DMS53 treated with DMSO at 0.1 percent for 48 hours (cell line): ENCODE measurements at regions not wholly inside any gene's neighbourhood (a gene's known extent, or its start where the extent isn't known, plus 50 kb on each side); places are given as distances from the start of the nearest gene placed in this dataset.
A peak's percentile ranks its signal among the peaks of the same experiment; 100 is the strongest.

ENCODE experiments used
- DNase-seq: peaks from one replicate; lab custom pipeline; 2025; ENCODE audit not compliant: unreplicated experiment; lab: John Stamatoyannopoulos, UW

- DNase-seq, result no peak
Observed at GRCh38 chr6:88558981-88559380, 392.8 kb upstream of the CNR1 start.

DNA sequence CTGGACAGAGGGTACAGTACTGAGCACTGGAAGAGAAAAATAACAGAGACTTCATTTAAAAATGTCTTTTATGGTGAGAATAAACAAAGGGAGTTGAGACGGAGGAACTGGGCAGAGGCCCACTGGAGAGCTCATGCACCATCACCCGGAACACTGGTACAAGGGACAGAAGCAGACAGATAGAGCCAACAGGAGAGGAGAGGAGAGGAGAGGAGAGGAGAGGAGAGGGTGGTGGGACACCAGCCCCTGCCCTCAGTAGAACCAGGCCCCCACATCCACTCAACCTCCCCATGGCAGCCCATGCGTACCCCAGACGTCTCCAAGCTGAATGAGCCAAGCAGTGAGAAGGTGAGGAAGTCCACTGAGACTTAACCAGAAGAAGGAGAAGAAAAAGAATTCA lies 390.5 kb upstream of the CNR1 start:
- DNase-seq, result no peak

GRCh38 chr6:88548891-88549505 lies 382.9 kb upstream of the CNR1 start:
- DNase-seq, result peak; percentile 41

GRCh38 chr6:88547768-88548167 lies 381.6 kb upstream of the CNR1 start:
- DNase-seq, result peak; percentile 46

GRCh38 chr6:88545991-88546390 lies 379.8 kb upstream of the CNR1 start:
- DNase-seq, result no peak

DNA sequence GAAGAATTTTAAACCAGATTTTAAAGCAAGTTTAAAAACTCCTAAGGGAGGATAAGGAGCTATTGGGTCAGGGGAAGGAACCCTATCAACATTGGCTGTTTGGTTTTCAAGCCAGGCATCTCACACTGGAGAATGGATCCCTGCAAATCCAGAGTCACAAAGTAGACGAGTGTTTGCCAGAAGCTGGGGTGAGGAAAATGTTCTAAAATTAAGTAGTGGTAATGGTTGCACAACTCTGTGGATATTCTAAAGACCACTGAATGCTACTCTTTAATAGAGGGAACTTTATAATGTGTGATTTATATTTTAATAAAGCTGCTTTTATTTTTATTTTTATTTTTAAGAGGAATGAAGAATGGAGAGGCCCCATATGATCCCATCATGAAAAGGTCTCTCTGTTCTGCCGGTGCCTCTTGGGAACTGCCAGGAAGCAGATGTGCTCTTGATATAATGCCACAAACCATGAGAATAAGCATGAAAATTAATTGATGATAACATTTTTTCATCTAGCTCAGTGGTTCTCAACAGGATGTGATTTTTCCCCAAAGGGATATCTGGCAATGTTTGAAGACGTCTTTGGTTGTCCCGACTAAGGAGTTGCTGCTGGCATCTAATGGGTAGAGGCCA lies 379.0 kb upstream of the CNR1 start:
- DNase-seq, result no peak

DNA sequence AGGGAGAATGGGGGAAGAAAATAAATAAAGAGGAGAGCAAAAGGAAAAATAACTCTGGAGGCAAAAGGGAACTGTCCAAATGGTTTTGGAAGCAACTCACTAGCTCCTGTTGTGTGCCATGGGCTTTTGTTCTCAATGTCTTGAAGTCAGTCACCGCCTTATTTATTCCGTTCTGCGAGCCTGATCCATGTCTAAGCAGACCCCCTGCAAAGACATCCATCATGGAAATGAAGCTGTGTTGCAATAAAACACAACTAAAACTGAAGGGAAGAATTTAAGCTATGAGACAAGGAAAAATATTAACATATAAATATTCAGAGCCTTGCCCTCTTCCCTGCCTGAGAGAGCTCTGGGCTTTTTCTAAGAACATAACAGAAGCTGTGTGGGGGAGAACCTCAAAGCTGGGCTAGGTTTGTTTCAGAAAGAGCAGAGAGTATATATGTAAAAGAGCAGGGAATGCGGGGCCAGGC lies 373.2 kb upstream of the CNR1 start:
- DNase-seq, result no peak

GRCh38 chr6:88538840-88539239 lies 372.7 kb upstream of the CNR1 start:
- DNase-seq, result no peak

- DNase-seq, result no peak
Observed at GRCh38 chr6:88538130-88538706, 372.1 kb upstream of the CNR1 start.

DNA sequence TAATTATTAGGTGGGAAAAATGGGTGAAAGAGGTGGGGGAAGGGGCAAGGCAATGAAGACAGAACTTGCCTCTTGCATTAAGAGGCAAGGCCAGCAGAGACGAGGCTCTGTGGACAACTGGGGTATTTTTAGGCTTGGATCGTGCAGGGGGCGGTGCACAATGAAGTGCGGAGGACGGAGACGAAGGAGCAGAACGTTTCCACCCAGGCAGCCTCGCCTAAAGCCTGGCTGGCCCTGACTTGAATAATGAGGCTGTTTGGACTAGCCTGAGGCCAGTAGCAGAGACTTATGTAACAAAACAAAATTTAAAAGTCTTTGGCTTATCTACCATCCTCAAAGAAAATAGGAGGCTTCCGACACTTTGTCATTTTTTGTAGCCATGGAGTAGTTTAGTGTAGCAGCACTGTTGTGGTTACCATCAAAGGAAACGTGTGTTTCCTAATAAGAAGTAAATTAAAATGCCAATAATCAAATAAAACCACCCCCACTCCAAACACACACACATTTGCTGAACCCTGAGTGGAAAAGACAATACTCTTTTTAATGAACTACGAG lies 370.0 kb upstream of the CNR1 start:
- no peak for DNase-seq

DNA sequence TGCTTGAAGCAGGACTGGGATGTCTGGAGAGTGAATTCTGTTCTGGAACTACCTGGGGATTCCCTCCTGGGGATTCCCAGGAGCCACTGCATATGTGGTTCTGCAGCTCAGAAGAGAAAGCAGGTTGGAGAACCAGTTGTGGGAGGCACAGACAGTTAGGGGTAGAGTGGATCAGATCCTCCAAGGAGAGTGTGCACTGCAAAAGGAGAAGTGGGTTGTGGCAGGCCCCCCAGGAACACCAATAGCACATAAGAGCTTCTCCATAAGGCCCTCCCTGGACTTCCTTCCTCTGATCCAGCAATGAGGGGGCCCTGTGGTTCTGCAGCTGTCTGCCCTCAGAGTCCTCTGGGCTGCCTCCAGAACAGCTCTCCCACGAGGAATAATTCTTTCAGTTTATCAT lies 369.2 kb upstream of the CNR1 start:
- DNase-seq, result no peak

- no peak for DNase-seq
Observed at GRCh38 chr6:88532241-88532860, 366.2 kb upstream of the CNR1 start.

DNA sequence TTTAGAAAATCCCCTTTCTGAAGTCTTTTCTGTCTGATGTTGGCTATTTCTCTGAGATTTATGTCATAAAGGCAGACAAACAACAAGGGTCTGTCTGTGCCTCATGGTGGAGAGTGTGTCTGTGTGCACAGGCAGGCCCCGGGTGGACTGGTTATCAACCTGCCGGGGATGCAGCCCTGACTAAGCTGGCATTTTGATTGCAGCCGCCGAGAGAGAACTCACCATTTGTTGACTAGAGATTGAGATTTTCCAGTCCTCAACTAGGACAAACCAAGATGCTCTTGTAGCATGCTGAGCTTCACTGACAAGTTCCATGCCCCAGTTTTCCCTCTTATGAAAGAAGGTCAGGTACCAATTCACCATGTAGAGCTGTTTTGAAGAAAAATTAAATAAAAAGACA lies 363.6 kb upstream of the CNR1 start:
- DNase-seq, result no peak

DNA sequence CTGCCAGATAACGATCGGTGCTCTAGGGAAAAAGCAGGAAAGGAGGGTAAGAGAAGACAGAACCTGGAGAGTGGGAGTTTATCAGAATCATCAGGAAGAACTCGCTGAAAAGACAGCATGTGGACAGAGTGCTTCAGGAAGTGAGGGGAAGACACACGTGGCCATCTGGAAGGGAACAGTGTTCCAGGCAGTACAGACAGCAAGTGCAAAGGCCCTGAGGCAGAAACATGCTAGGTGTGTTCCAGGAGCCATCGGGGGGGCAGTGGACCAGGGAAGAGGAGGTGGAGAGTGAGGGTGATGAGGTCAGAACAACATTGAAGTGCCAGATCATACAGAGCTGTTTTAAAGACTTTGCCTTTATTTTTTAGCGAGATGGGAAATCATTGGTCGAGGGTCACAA lies 354.3 kb upstream of the CNR1 start:
- no peak for DNase-seq

GRCh38 chr6:88520017-88520338 lies 353.8 kb upstream of the CNR1 start:
- no peak for DNase-seq

DNA sequence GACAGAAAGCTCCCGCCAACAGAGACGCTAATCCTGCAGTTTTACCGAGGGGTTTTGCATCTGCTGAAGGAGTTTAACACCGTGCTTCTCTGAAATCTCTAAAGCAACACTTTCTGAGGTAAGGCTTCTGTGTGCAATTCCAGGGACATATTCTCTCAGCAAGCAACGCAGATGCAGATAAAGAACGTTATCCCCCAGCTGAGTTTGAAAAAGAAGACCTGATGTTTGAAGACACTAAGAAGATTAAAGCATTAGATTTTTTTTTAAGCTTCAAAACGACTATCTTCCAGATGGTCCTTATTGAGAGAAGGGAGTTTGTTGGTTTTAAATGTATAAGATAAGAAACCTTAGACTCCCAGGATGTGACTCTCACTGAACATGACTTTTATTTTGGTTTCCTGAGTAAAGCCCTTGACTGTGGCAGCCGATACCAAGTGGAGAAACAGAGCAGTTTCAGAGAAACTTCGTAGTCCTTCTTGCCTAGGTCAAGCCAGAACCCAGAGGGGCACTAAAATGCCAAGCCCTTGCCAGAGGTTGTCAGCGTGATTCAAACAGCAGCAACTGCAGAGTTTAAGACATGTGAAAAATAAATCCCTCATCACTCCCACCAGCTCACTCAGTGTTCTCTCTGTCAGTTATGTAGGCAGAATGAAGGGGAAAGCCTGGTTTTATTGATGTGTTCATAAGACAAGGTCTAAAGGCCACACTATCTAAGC lies 353.3 kb upstream of the CNR1 start:
- DNase-seq, result no peak

- DNase-seq, result no peak
Observed at GRCh38 chr6:88517737-88518136, 351.6 kb upstream of the CNR1 start.

GRCh38 chr6:88513920-88514319 lies 347.8 kb upstream of the CNR1 start:
- DNase-seq, result no peak

DNA sequence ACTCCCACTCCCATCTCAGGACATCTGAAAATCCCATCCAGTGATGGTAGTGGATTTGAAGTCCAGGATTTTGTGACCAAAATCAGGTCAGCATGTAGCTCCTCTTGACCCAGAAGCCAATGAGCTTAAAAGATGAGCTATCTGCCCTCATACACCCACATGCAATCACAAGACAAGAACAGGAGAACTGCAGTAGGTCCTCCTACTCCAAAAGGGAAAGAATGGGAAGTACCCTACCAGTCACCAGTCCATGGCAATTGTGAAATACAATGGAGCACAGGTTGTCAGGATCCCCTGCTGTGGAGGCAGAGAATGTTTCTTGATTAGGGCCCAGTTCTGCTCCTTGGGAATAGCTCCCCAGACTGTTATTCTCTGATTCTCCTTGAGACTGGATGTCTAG lies 347.3 kb upstream of the CNR1 start:
- no peak for DNase-seq

DNA sequence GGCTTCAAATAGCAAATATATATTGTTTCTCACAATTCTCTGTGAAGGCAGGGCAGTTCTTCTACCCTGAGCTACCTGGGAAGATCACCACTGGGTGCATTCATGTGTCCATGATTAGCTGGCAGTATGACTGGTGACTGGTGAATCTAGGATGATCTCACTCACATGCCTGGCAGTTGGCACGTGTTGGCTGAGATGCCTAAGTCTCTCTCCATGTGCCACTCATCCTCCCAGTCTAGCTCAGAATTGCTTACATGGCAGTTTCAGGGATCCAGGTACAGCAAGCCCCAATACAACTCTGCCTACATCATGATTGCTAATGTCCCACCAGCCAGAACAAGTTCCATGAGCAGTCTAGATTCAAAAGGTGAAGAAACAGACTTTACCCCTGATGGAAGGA lies 346.8 kb upstream of the CNR1 start:
- no peak for DNase-seq

- DNase-seq, result no peak
Observed at GRCh38 chr6:88502391-88502790, 336.2 kb upstream of the CNR1 start.
